ENCODE measurements at regions not wholly inside any gene's neighbourhood (a gene's known extent, or its start where the extent isn't known, plus 50 kb on each side); places are given as distances from the start of the nearest gene placed in this dataset.
"Not testable (repeated sequence)": the region's sequence is repeated elsewhere in the genome, so short reads cannot be mapped to it uniquely, and the experiment has no call there.

- no peak for DNase-seq
Measured at GRCh38 chr12:9406564-9407424, 198.6 kb upstream of the PZP start.

GRCh38 chr12:9405886-9406563 lies 197.8 kb upstream of the PZP start:
- no peak for DNase-seq

GRCh38 chr12:9404469-9405260 lies 196.5 kb upstream of the PZP start:
- DNase-seq: no peak

- no peak for DNase-seq
Measured at GRCh38 chr12:9404031-9404430, 195.8 kb upstream of the PZP start.

- DNase-seq: not testable (repeated sequence)
Measured at GRCh38 chr12:9402432-9403040, 194.3 kb upstream of the PZP start.

GRCh38 chr12:9396367-9396766 lies 188.2 kb upstream of the PZP start:
- DNase-seq: not testable (repeated sequence)

- DNase-seq: not testable (repeated sequence)
Measured at GRCh38 chr12:9395220-9395619, 187.0 kb upstream of the PZP start.

GRCh38 chr12:9392842-9393241 lies 184.6 kb upstream of the PZP start:
- DNase-seq: no peak

GRCh38 chr12:9391815-9392214 lies 183.6 kb upstream of the PZP start:
- DNase-seq: no peak

- no peak for DNase-seq
Measured at GRCh38 chr12:9390761-9391160, 182.6 kb upstream of the PZP start.

- no peak for DNase-seq
Measured at GRCh38 chr12:9389796-9390195, 181.6 kb upstream of the PZP start.

GRCh38 chr12:9388379-9388778 lies 180.2 kb upstream of the PZP start:
- DNase-seq: no peak

GRCh38 chr12:9387450-9387849 lies 179.3 kb upstream of the PZP start:
- DNase-seq: no peak

GRCh38 chr12:9383585-9383984 lies 175.4 kb upstream of the PZP start:
- DNase-seq: no peak

GRCh38 chr12:9381619-9382018 lies 173.4 kb upstream of the PZP start:
- DNase-seq: no peak

- DNase-seq: no peak
Measured at GRCh38 chr12:9380650-9381049, 172.5 kb upstream of the PZP start.

GRCh38 chr12:9379023-9379742 lies 171.0 kb upstream of the PZP start:
- DNase-seq: no peak

GRCh38 chr12:9378430-9378835 lies 170.2 kb upstream of the PZP start:
- no peak for DNase-seq

GRCh38 chr12:9372202-9372601 lies 164.0 kb upstream of the PZP start:
- DNase-seq: no peak

GRCh38 chr12:9367828-9368227 lies 159.6 kb upstream of the PZP start:
- no peak for DNase-seq

GRCh38 chr12:9367201-9367600 lies 159.0 kb upstream of the PZP start:
- no peak for DNase-seq

- no peak for DNase-seq
Measured at GRCh38 chr12:9365296-9365695, 157.1 kb upstream of the PZP start.

All from right hindlimb (tissue), 1 donor.